Immature natural killer cell (primary cell): ENCODE measurements at regions not wholly inside any gene's neighbourhood (a gene's known extent, or its start where the extent isn't known, plus 50 kb on each side); places are given as distances from the start of the nearest gene placed in this dataset.
"Not testable (repeated sequence)": the region's sequence is repeated elsewhere in the genome, so short reads cannot be mapped to it uniquely, and the experiment has no call there.

Experiments used
- DNase-seq, 3 donors: peaks; one replicate each; pipeline ENCODE4 v3.0.0; 2022; ENCODE audit warnings: mixed read lengths in 1 of 3
- H3K27ac Mint-ChIP-seq, 6 donors: one replicate each; pipeline ENCODE4 v1.8.0; 2020; ENCODE audit warnings: mixed read lengths in 6 of 6, mild to moderate bottlenecking in 5 of 6, inconsistent platforms in 4 of 6, moderate library complexity in 3 of 6
- H3K27me3 Mint-ChIP-seq, 3 donors: one replicate each; pipeline ENCODE4 v1.8.0; 2020 to 2021; ENCODE audit warnings: low read depth in 3 of 3, mild to moderate bottlenecking in 3 of 3, mixed read lengths in 3 of 3, moderate library complexity in 3 of 3, inconsistent platforms in 1 of 3
- H3K36me3 Mint-ChIP-seq, 3 donors: one replicate each; pipeline ENCODE4 v1.8.0; 2020; ENCODE audit warnings: mixed read lengths in 3 of 3, inconsistent platforms in 2 of 3, mild to moderate bottlenecking in 2 of 3
- H3K4me1 Mint-ChIP-seq, 2 donors: one replicate each; pipeline ENCODE4 v1.8.0; 2020; ENCODE audit warnings: inconsistent platforms in 2 of 2, mild to moderate bottlenecking in 2 of 2, mixed read lengths in 2 of 2, moderate library complexity in 1 of 2
- H3K4me3 Mint-ChIP-seq, 5 donors: one replicate each; pipeline ENCODE4 v1.8.0; 2020; ENCODE audit warnings: mild to moderate bottlenecking in 5 of 5, mixed read lengths in 5 of 5, inconsistent platforms in 3 of 5, moderate library complexity in 3 of 5
- H3K9me3 Mint-ChIP-seq, 6 donors: one replicate each; pipeline ENCODE4 v1.8.0; 2020; ENCODE audit warnings: mild to moderate bottlenecking in 6 of 6, mixed read lengths in 6 of 6, inconsistent platforms in 4 of 6, moderate library complexity in 3 of 6

- no peak overlapping the region for H3K4me3 Mint-ChIP-seq
- H3K27me3 Mint-ChIP-seq, result no peaks in the 10 kb centered on the region
- no peaks in the 10 kb centered on the region for H3K36me3 Mint-ChIP-seq
- H3K27ac Mint-ChIP-seq, result no peak overlapping the region
- H3K4me1 Mint-ChIP-seq, result no peaks in the 10 kb centered on the region
- DNase-seq, result no peak
- H3K9me3 Mint-ChIP-seq, result peaks cover 0 to 22% (median 12%) of the 10 kb centered on the region in 6 donors
These were observed 565.8 kb downstream of the GRXCR1 start for GRCh38 chr4:43458293-43458692.

- Mint-ChIP-seq H3K9me3 (peaks cover 18 to 85% (median 51%) of the 10 kb centered on the region in 6 donors), H3K27ac (no peak overlapping the region), H3K4me1 (no peaks in the 10 kb centered on the region), H3K27me3 (peaks cover 0 to 2% (median 0%) of the 10 kb centered on the region in 3 donors), H3K36me3 (peaks cover 0 to 8% (median 4%) of the 10 kb centered on the region in 3 donors), H3K4me3 (no peak overlapping the region)
- DNase-seq, result no peak
These were observed 579.4 kb downstream of the GRXCR1 start for GRCh38 chr4:43471950-43472349.

- Mint-ChIP-seq H3K36me3 (no peaks in the 10 kb centered on the region), H3K4me1 (no peaks in the 10 kb centered on the region), H3K4me3 (no peak overlapping the region), H3K27me3 (peaks cover 0 to 2% (median 2%) of the 10 kb centered on the region in 3 donors), H3K9me3 (peaks cover 10 to 31% (median 21%) of the 10 kb centered on the region in 6 donors), H3K27ac (no peak overlapping the region)
- no peak for DNase-seq
These were observed 589.0 kb downstream of the GRXCR1 start for GRCh38 chr4:43481526-43481925.

GRCh38 chr4:43485196-43485595 lies 592.7 kb downstream of the GRXCR1 start:
- no peaks in the 10 kb centered on the region for H3K4me1 Mint-ChIP-seq
- no peaks in the 10 kb centered on the region for H3K36me3 Mint-ChIP-seq
- H3K9me3 Mint-ChIP-seq, result peaks cover 7 to 28% (median 14%) of the 10 kb centered on the region in 6 donors
- no peak overlapping the region for H3K4me3 Mint-ChIP-seq
- no peak for DNase-seq
- no peak overlapping the region for H3K27ac Mint-ChIP-seq
- H3K27me3 Mint-ChIP-seq, result peaks cover 0 to 2% (median 0%) of the 10 kb centered on the region in 3 donors

GRCh38 chr4:43496188-43496587 lies 603.7 kb downstream of the GRXCR1 start:
- Mint-ChIP-seq H3K27me3 (no peaks in the 10 kb centered on the region), H3K36me3 (no peaks in the 10 kb centered on the region), H3K27ac (no peak overlapping the region), H3K9me3 (peaks cover 6 to 37% (median 12%) of the 10 kb centered on the region in 6 donors), H3K4me3 (no peak overlapping the region), H3K4me1 (no peaks in the 10 kb centered on the region)
- DNase-seq, result no peak

- H3K27ac Mint-ChIP-seq, result no peak overlapping the region
- no peak overlapping the region for H3K4me3 Mint-ChIP-seq
- H3K4me1 Mint-ChIP-seq, result no peaks in the 10 kb centered on the region
- H3K27me3 Mint-ChIP-seq, result no peaks in the 10 kb centered on the region
- no peak for DNase-seq
- H3K9me3 Mint-ChIP-seq, result peaks cover 6 to 37% (median 12%) of the 10 kb centered on the region in 6 donors
- H3K36me3 Mint-ChIP-seq, result no peaks in the 10 kb centered on the region
These were observed 604.1 kb downstream of the GRXCR1 start for GRCh38 chr4:43496602-43497001.

GRCh38 chr4:43505823-43506222 lies 613.3 kb downstream of the GRXCR1 start:
- H3K9me3 Mint-ChIP-seq, result peaks cover 9 to 38% (median 25%) of the 10 kb centered on the region in 6 donors
- H3K27ac Mint-ChIP-seq, DNase-seq, H3K27me3 Mint-ChIP-seq, H3K4me3 Mint-ChIP-seq, H3K4me1 Mint-ChIP-seq, H3K36me3 Mint-ChIP-seq: not testable (repeated sequence)

- H3K27ac Mint-ChIP-seq, result no peak overlapping the region
- H3K9me3 Mint-ChIP-seq, result peaks cover 14 to 49% (median 35%) of the 10 kb centered on the region in 6 donors
These were observed 619.7 kb downstream of the GRXCR1 start for GRCh38 chr4:43512253-43512652.

GRCh38 chr4:43525646-43526045 lies 633.1 kb downstream of the GRXCR1 start:
- H3K9me3 Mint-ChIP-seq, result peaks cover 0 to 21% (median 13%) of the 10 kb centered on the region in 6 donors
- no peak for DNase-seq
- H3K4me1 Mint-ChIP-seq, result no peaks in the 10 kb centered on the region
- no peaks in the 10 kb centered on the region for H3K36me3 Mint-ChIP-seq
- H3K4me3 Mint-ChIP-seq, result no peak overlapping the region
- no peaks in the 10 kb centered on the region for H3K27me3 Mint-ChIP-seq
- no peak overlapping the region for H3K27ac Mint-ChIP-seq

More at GRCh38 chr4:43512253-43512652, 619.7 kb downstream of the GRXCR1 start:
- peaks cover 0 to 3% (median 0%) of the 10 kb centered on the region in 3 donors for H3K27me3 Mint-ChIP-seq
- H3K4me1 Mint-ChIP-seq, result no peaks in the 10 kb centered on the region
- no peak overlapping the region for H3K4me3 Mint-ChIP-seq
- peaks cover 0 to 4% (median 3%) of the 10 kb centered on the region in 3 donors for H3K36me3 Mint-ChIP-seq
- DNase-seq, result no peak

- Mint-ChIP-seq H3K27ac (no peak overlapping the region), H3K4me3 (no peak overlapping the region), H3K9me3 (peaks cover 12 to 40% (median 26%) of the 10 kb centered on the region in 6 donors), H3K27me3 (no peaks in the 10 kb centered on the region), H3K36me3 (peaks cover 0 to 2% (median under 1%) of the 10 kb centered on the region in 3 donors), H3K4me1 (no peaks in the 10 kb centered on the region)
- no peak for DNase-seq
These were observed 655.0 kb downstream of the GRXCR1 start for GRCh38 chr4:43547561-43547960.

GRCh38 chr4:43550981-43551627 lies 658.6 kb downstream of the GRXCR1 start:
- peaks cover 11 to 63% (median 44%) of the 10 kb centered on the region in 6 donors for H3K9me3 Mint-ChIP-seq
- no peak overlapping the region for H3K27ac Mint-ChIP-seq
- peaks cover 0 to 4% (median 2%) of the 10 kb centered on the region in 3 donors for H3K36me3 Mint-ChIP-seq
- H3K4me1 Mint-ChIP-seq, result no peaks in the 10 kb centered on the region
- H3K27me3 Mint-ChIP-seq, result no peaks in the 10 kb centered on the region
- H3K4me3 Mint-ChIP-seq, result no peak overlapping the region
- no peak for DNase-seq

- H3K27me3 Mint-ChIP-seq, result no peaks in the 10 kb centered on the region
- H3K4me3 Mint-ChIP-seq, result no peak overlapping the region
- H3K36me3 Mint-ChIP-seq, result peaks cover 0 to 4% (median 0%) of the 10 kb centered on the region in 3 donors
- H3K9me3 Mint-ChIP-seq, result peaks cover 9 to 72% (median 36%) of the 10 kb centered on the region in 6 donors
- no peak for DNase-seq
- H3K4me1 Mint-ChIP-seq, result no peaks in the 10 kb centered on the region
- no peak overlapping the region for H3K27ac Mint-ChIP-seq
These were observed 663.7 kb downstream of the GRXCR1 start for GRCh38 chr4:43556262-43556661.

GRCh38 chr4:43560047-43560446 lies 667.5 kb downstream of the GRXCR1 start:
- Mint-ChIP-seq H3K36me3 (no peaks in the 10 kb centered on the region), H3K27me3 (no peaks in the 10 kb centered on the region), H3K9me3 (peaks cover 4 to 50% (median 21%) of the 10 kb centered on the region in 6 donors), H3K27ac (no peak overlapping the region), H3K4me3 (no peak overlapping the region), H3K4me1 (no peaks in the 10 kb centered on the region)
- no peak for DNase-seq

GRCh38 chr4:43564107-43564506 lies 671.6 kb downstream of the GRXCR1 start:
- H3K27me3 Mint-ChIP-seq, result no peaks in the 10 kb centered on the region
- no peaks in the 10 kb centered on the region for H3K4me1 Mint-ChIP-seq
- H3K4me3 Mint-ChIP-seq, result no peak overlapping the region
- H3K9me3 Mint-ChIP-seq, result peaks cover 2 to 33% (median 11%) of the 10 kb centered on the region in 6 donors
- DNase-seq, result no peak
- H3K36me3 Mint-ChIP-seq, result no peaks in the 10 kb centered on the region
- H3K27ac Mint-ChIP-seq, result no peak overlapping the region

- no peaks in the 10 kb centered on the region for H3K27me3 Mint-ChIP-seq
- DNase-seq, result no peak
- H3K4me3 Mint-ChIP-seq, result no peak overlapping the region
- H3K4me1 Mint-ChIP-seq, result no peaks in the 10 kb centered on the region
- no peaks in the 10 kb centered on the region for H3K36me3 Mint-ChIP-seq
- no peak overlapping the region for H3K27ac Mint-ChIP-seq
- H3K9me3 Mint-ChIP-seq, result peaks cover 2 to 33% (median 11%) of the 10 kb centered on the region in 6 donors
These were observed 672.1 kb downstream of the GRXCR1 start for GRCh38 chr4:43564591-43564990.
